HUES64 (cell line): ENCODE measurements at regions not wholly inside any gene's neighbourhood (a gene's known extent, or its start where the extent isn't known, plus 50 kb on each side); places are given as distances from the start of the nearest gene placed in this dataset.

ENCODE experiments used
- H3K27ac ChIP-seq: 2 replicates; pipeline ENCODE4 v1.7.0; 2013; ENCODE audit warnings: low read depth, low read length, inconsistent platforms
- H3K27me3 ChIP-seq: 2 replicates; pipeline ENCODE4 v1.6.1; 2013; ENCODE audit warnings: mild to moderate bottlenecking, low read length; ENCODE audit not compliant: insufficient read depth
- H3K36me3 ChIP-seq: 2 replicates; pipeline ENCODE4 v1.6.1; 2013; ENCODE audit warnings: mild to moderate bottlenecking, low read length; ENCODE audit not compliant: insufficient read depth
- H3K4me1 ChIP-seq: 2 replicates; pipeline ENCODE4 v1.6.1; 2013; ENCODE audit warnings: mild to moderate bottlenecking, low read length, moderate library complexity; ENCODE audit not compliant: insufficient read depth
- H3K4me3 ChIP-seq: 2 replicates; pipeline ENCODE4 v1.5.1; 2013; ENCODE audit warnings: mild to moderate bottlenecking, low read length, moderate library complexity
- H3K9ac ChIP-seq: 2 replicates; pipeline ENCODE4 v1.6.1; 2013; ENCODE audit warnings: mild to moderate bottlenecking, low read depth, low read length
- H3K9me3 ChIP-seq: 2 replicates; pipeline ENCODE4 v1.6.1; 2013; ENCODE audit warnings: low read depth, low read length; ENCODE audit not compliant: insufficient read depth
- WGBS: fragments of 150-250, 120-280 bp; methylation state at CpG from one replicate; pipeline ENCODE4 v1.1.7; 2013; ENCODE audit warnings: missing lambda C conversion rate; 5-methylcytosine and 5-hydroxymethylcytosine counted together

- H3K4me3 ChIP-seq, result no peak overlapping the region
- WGBS, result 91% methylated on average over 3 of the region's 3 CpGs
- no peaks in the 10 kb centered on the region for H3K4me1 ChIP-seq
- no peak overlapping the region for H3K9ac ChIP-seq
- H3K9me3 ChIP-seq, result no peaks in the 10 kb centered on the region
- H3K36me3 ChIP-seq, result no peaks in the 10 kb centered on the region
- no peaks in the 10 kb centered on the region for H3K27me3 ChIP-seq
- H3K27ac ChIP-seq, result no peak overlapping the region
Observed at GRCh38 chr10:81108516-81109199, 571.0 kb downstream of the SH2D4B start.

DNA sequence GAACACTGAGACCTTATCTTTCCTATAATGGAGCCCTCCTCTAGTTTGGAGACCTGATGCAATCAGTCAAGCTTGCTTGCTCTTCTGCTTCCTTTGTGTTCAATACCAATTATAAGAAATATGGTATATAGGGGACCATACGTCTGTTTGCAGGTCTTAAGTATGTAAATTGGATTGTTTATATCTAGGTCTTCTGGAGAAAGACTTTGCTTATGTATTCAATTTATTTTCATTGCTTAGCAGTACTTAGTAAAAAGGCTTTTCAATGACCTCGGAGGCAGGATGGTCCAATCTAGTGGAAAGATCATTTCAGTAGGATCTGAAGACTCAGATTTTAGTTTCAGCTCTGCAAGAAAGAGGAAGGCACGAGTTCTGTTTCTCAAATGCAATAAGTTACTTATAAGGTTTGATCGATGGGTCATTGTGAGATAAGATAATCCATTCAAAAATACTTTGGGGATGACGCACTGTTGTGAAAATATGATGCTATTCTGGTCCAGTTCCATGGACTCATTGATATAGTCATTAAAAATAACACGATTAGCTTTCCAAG lies 571.6 kb downstream of the SH2D4B start:
- WGBS, result 93% methylated on average over 6 of the region's 6 CpGs

GRCh38 chr10:81116201-81116600 lies 578.5 kb downstream of the SH2D4B start:
- Histone ChIP-seq H3K27me3 (no peaks in the 10 kb centered on the region), H3K36me3 (no peaks in the 10 kb centered on the region), H3K4me3 (no peak overlapping the region), H3K9ac (no peak overlapping the region), H3K4me1 (no peaks in the 10 kb centered on the region), H3K27ac (no peak overlapping the region), H3K9me3 (no peaks in the 10 kb centered on the region)
- WGBS, result 94% methylated on average over 4 of the region's 4 CpGs

More for the DNA sequence above, 571.6 kb downstream of the SH2D4B start:
- no peaks in the 10 kb centered on the region for H3K9me3 ChIP-seq
- H3K9ac ChIP-seq, result no peak overlapping the region
- H3K4me3 ChIP-seq, result no peak overlapping the region
- H3K4me1 ChIP-seq, result no peaks in the 10 kb centered on the region
- H3K36me3 ChIP-seq, result no peaks in the 10 kb centered on the region
- H3K27me3 ChIP-seq, result no peaks in the 10 kb centered on the region
- no peak overlapping the region for H3K27ac ChIP-seq

- Histone ChIP-seq H3K9me3 (no peaks in the 10 kb centered on the region), H3K4me3 (no peak overlapping the region), H3K4me1 (no peaks in the 10 kb centered on the region), H3K27ac (no peak overlapping the region), H3K36me3 (no peaks in the 10 kb centered on the region), H3K9ac (no peak overlapping the region), H3K27me3 (no peaks in the 10 kb centered on the region)
Observed at GRCh38 chr10:81116990-81117389, 579.3 kb downstream of the SH2D4B start.

DNA sequence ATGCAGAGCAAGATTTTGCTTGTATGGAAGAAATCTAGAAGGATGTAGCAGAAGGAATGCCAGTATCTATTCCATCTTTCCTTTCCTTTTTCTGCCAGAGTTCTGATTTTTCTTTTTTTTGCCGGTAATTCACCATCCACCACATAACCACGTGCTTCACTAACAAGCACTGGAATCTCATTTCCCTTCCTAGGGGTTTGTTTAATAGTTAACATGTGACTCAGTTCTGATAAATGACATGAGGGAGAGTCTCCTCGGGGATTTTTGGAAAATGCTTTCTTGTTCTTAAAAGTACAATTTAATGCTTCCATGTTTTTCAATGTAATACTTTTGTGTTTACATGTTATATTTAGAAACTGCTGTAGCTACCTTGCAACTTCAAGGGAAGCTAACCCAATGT lies 590.2 kb downstream of the SH2D4B start:
- no peaks in the 10 kb centered on the region for H3K9me3 ChIP-seq
- no peaks in the 10 kb centered on the region for H3K27me3 ChIP-seq
- H3K4me3 ChIP-seq, result no peak overlapping the region
- H3K4me1 ChIP-seq, result no peaks in the 10 kb centered on the region
- no peak overlapping the region for H3K27ac ChIP-seq
- no peak overlapping the region for H3K9ac ChIP-seq
- 92% methylated on average over 2 of the region's 3 CpGs for WGBS
- H3K36me3 ChIP-seq, result no peaks in the 10 kb centered on the region

- 93% methylated on average over 2 of the region's 2 CpGs for WGBS
- H3K4me1 ChIP-seq, result no peaks in the 10 kb centered on the region
- H3K27me3 ChIP-seq, result no peaks in the 10 kb centered on the region
- no peak overlapping the region for H3K9ac ChIP-seq
- no peak overlapping the region for H3K27ac ChIP-seq
- H3K4me3 ChIP-seq, result no peak overlapping the region
- no peaks in the 10 kb centered on the region for H3K9me3 ChIP-seq
- H3K36me3 ChIP-seq, result no peaks in the 10 kb centered on the region
Observed at GRCh38 chr10:81130014-81130413, 592.3 kb downstream of the SH2D4B start.

- Histone ChIP-seq H3K4me3 (no peak overlapping the region), H3K9me3 (no peaks in the 10 kb centered on the region), H3K27ac (no peak overlapping the region), H3K9ac (no peak overlapping the region), H3K4me1 (no peaks in the 10 kb centered on the region), H3K27me3 (no peaks in the 10 kb centered on the region), H3K36me3 (no peaks in the 10 kb centered on the region)
- WGBS, result 98% methylated on average over 3 of the region's 3 CpGs
Observed at GRCh38 chr10:81135851-81136250, 598.1 kb downstream of the SH2D4B start.

GRCh38 chr10:81136261-81136660 lies 598.6 kb downstream of the SH2D4B start:
- WGBS, result 94% methylated on average over 2 of the region's 2 CpGs
- no peaks in the 10 kb centered on the region for H3K36me3 ChIP-seq
- H3K9me3 ChIP-seq, result no peaks in the 10 kb centered on the region
- H3K4me1 ChIP-seq, result no peaks in the 10 kb centered on the region
- no peaks in the 10 kb centered on the region for H3K27me3 ChIP-seq
- no peak overlapping the region for H3K27ac ChIP-seq
- H3K4me3 ChIP-seq, result no peak overlapping the region
- no peak overlapping the region for H3K9ac ChIP-seq

GRCh38 chr10:81145975-81146374 lies 608.3 kb downstream of the SH2D4B start:
- H3K36me3 ChIP-seq, result no peaks in the 10 kb centered on the region
- H3K27ac ChIP-seq, result no peak overlapping the region
- H3K27me3 ChIP-seq, result no peaks in the 10 kb centered on the region
- no peak overlapping the region for H3K4me3 ChIP-seq
- H3K4me1 ChIP-seq, result no peaks in the 10 kb centered on the region
- WGBS, result 94% methylated on average over 8 of the region's 8 CpGs
- no peaks in the 10 kb centered on the region for H3K9me3 ChIP-seq
- no peak overlapping the region for H3K9ac ChIP-seq

GRCh38 chr10:81146436-81146835 lies 608.7 kb downstream of the SH2D4B start:
- H3K27ac ChIP-seq, result no peak overlapping the region
- no peaks in the 10 kb centered on the region for H3K9me3 ChIP-seq
- no peaks in the 10 kb centered on the region for H3K27me3 ChIP-seq
- no peaks in the 10 kb centered on the region for H3K4me1 ChIP-seq
- no peak overlapping the region for H3K9ac ChIP-seq
- 93% methylated on average over 3 of the region's 3 CpGs for WGBS
- H3K4me3 ChIP-seq, result no peak overlapping the region
- H3K36me3 ChIP-seq, result no peaks in the 10 kb centered on the region

- Histone ChIP-seq H3K36me3 (no peaks in the 10 kb centered on the region), H3K4me3 (no peak overlapping the region), H3K9ac (no peak overlapping the region), H3K27ac (no peak overlapping the region), H3K9me3 (no peaks in the 10 kb centered on the region), H3K27me3 (no peaks in the 10 kb centered on the region), H3K4me1 (no peaks in the 10 kb centered on the region)
Observed at GRCh38 chr10:81152656-81153055, 615.0 kb downstream of the SH2D4B start.

DNA sequence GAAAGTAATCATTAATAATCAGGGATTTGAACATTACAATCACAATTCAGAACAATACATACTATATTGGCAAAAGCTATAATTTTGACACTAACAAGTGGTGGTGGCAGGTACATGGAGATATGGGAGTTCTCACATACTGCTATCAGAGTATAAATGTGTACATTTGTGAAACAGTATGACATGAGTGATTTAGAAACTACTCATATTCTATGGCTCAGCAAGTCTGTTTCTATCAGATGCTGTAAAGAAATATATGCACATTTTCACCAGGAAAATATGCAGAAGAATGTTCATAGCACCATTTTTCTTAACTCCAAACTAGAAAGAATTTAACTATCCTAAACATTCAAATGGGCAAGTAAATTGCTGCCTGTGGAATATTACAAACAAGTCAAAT lies 620.0 kb downstream of the SH2D4B start:
- Histone ChIP-seq H3K9me3 (no peaks in the 10 kb centered on the region), H3K9ac (no peak overlapping the region), H3K4me1 (no peaks in the 10 kb centered on the region), H3K27ac (no peak overlapping the region), H3K27me3 (no peaks in the 10 kb centered on the region), H3K36me3 (no peaks in the 10 kb centered on the region), H3K4me3 (no peak overlapping the region)
